SK-N-SH (cell line): ENCODE measurements at regions not wholly inside any gene's neighbourhood (a gene's known extent, or its start where the extent isn't known, plus 50 kb on each side); places are given as distances from the start of the nearest gene placed in this dataset.

Source experiments
- CTCF ChIP-seq: fragments of 200-600 bp; sonication (generic); IDR thresholded peaks from 2 replicates; pipeline ENCODE4 v1.6.1; 2017; ENCODE audit warnings: antibody characterized with exemption, mild to moderate bottlenecking, moderate library complexity
- EZH2phosphoT487 ChIP-seq: fragments of 200-600 bp; sonication (generic); IDR thresholded peaks from 2 replicates; pipeline ENCODE4 v1.6.1; 2017; ENCODE audit warnings: low read depth, mixed run types, mild to moderate bottlenecking, antibody characterized with exemption, moderate library complexity, borderline replicate concordance
- GABPA ChIP-seq: IDR thresholded peaks from 2 replicates; pipeline ENCODE4 v1.4.0; 2012; ENCODE audit warnings: low read depth, mild to moderate bottlenecking
- MAX ChIP-seq: IDR thresholded peaks from 2 replicates; pipeline ENCODE4 v1.4.0; 2012; ENCODE audit warnings: low read depth
- MEF2A ChIP-seq: IDR thresholded peaks from 2 replicates; pipeline ENCODE4 v1.4.0; 2012; ENCODE audit warnings: low read depth, borderline replicate concordance
- NFIC ChIP-seq: IDR thresholded peaks from 2 replicates; pipeline ENCODE4 v1.4.0; 2012; ENCODE audit warnings: borderline replicate concordance
- NRF1 ChIP-seq: IDR thresholded peaks from 2 replicates; pipeline ENCODE4 v1.6.1; 2012; ENCODE audit warnings: low read depth, mild to moderate bottlenecking, low read length
- POLR2AphosphoS5 ChIP-seq: IDR thresholded peaks from 2 replicates; pipeline ENCODE4 v1.6.1; 2012; ENCODE audit warnings: low read depth, low read length
- ZBTB33 ChIP-seq: IDR thresholded peaks from 2 replicates; pipeline ENCODE4 v1.4.0; 2012; ENCODE audit warnings: low read depth, borderline replicate concordance

GRCh38 chr13:34004676-34005075, 186.7 kb downstream of the RFC3 start:
- no peak for TF ChIP-seq CTCF
- no peak for TF ChIP-seq EZH2phosphoT487
- no peak for TF ChIP-seq POLR2AphosphoS5
- no peak for TF ChIP-seq NFIC
- TF ChIP-seq GABPA: no peak
- TF ChIP-seq MAX: no peak
- no peak for TF ChIP-seq ZBTB33
- TF ChIP-seq MEF2A: no peak
- no peak for TF ChIP-seq NRF1
